GM12875 (cell line): ENCODE measurements at regions not wholly inside any gene's neighbourhood (a gene's known extent, or its start where the extent isn't known, plus 50 kb on each side); places are given as distances from the start of the nearest gene placed in this dataset.
"Not testable (repeated sequence)": the region's sequence is repeated elsewhere in the genome, so short reads cannot be mapped to it uniquely, and the experiment has no call there.

Source experiments
- H3K4me3 ChIP-seq: one replicate; pipeline ENCODE4 v1.5.1; 2011; ENCODE audit warnings: low read depth, low read length, control low read depth
- CTCF ChIP-seq: IDR thresholded peaks from 2 replicates; pipeline ENCODE4 v1.5.1; 2011; ENCODE audit warnings: low read depth, mild to moderate bottlenecking, control low read depth, inconsistent platforms, low read length, moderate library complexity, borderline replicate concordance; ENCODE audit not compliant: insufficient read depth

- no peak for TF ChIP-seq CTCF
- H3K4me3 ChIP-seq = no peak overlapping the region
These were observed 98.0 kb upstream of the CDC42BPA start for GRCh38 chr1:227416156-227416830.

DNA sequence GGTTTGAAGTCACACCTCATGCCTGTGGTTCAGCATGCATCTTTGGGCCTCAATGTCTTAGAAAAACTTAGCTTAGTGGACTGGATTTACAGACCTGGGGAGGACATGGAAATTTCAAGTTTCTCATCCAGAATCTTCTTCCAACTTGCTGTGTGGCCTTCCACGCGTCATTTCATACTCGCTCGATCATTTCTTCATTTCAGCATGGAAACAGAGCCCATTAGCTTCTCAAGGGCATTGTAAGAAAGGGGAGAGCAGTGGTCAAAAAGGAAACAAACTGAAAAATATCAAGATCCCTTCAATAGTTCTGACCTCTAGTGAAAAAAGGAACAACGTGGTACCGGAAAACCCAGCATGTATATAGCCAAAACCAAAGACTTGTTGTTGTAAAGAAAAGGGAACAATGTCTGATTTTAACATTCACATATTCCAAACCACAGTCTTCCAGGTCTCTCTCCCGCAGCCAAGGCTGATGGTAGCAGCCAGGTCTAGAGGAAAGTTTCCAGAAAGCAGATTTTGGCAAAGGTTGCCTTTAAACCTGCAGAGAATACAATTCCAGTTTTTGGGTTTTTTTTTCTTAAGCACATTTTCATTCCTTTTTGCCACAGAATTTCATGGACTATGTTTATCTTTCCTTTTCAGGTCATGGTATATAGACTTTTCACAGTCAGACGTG, 97.0 kb upstream of the CDC42BPA start:
- H3K4me3 ChIP-seq = no peak overlapping the region
- TF ChIP-seq CTCF = no peak

GRCh38 chr1:227411066-227411465, 92.8 kb upstream of the CDC42BPA start:
- no peak for TF ChIP-seq CTCF
- no peak overlapping the region for H3K4me3 ChIP-seq

DNA sequence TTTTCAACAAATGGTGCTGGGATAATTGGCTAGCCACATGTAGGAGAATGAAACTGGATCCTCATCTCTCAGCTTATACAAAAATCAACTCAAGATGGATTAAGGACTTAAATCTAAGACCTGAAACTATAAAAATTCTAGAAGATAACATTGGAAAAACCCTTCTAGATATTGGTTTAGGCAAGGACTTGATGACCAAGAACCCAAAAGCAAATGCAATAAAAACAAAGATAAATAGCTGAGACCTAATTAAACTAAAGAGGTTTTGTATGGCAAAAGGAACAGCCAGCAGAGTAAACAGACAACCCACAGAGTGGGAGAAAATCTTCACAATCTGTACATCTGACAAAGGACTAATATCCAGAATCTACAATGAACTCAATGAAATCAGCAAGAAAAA, 88.0 kb upstream of the CDC42BPA start:
- H3K4me3 ChIP-seq = not testable (repeated sequence)

GRCh38 chr1:227403535-227403934, 85.2 kb upstream of the CDC42BPA start:
- TF ChIP-seq CTCF = no peak
- no peak overlapping the region for H3K4me3 ChIP-seq

DNA sequence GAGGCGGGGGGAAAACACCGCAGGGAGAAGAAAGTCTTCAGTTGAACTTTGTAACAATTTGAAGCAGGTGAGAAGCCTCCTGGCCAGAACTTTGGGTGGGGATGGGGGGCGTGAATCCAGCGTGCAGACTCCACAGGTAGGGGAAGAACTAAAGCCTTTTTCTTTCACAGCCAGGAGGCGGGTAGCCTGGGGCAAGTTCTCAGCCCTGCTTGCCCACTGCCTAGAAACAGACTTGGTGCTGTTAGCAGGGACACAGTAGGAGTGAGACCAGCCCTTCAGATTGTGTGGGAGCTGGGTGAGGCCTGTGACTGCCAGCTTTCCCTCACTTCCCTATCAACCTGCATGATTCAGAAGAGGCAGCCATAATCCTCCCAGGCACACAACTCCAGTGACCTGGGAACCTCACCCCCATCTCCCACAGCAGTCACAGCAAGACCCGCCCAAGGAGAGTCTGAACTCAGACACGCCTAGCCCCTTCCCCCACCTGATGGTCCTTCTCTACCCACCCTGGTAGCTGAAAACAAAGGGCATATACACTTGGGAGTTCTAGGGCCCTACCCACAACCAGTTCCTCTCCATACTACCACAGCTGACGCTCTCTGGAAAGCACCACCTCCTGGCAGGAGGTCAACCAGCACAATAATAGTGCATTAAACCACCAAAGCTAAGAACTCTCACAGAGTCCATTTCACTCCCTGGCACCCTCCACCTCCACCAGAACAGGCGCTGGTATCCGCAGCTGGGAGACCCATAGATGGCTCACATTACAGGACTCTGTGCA, 83.5 kb upstream of the CDC42BPA start:
- TF ChIP-seq CTCF = no peak
- H3K4me3 ChIP-seq = no peak overlapping the region

DNA sequence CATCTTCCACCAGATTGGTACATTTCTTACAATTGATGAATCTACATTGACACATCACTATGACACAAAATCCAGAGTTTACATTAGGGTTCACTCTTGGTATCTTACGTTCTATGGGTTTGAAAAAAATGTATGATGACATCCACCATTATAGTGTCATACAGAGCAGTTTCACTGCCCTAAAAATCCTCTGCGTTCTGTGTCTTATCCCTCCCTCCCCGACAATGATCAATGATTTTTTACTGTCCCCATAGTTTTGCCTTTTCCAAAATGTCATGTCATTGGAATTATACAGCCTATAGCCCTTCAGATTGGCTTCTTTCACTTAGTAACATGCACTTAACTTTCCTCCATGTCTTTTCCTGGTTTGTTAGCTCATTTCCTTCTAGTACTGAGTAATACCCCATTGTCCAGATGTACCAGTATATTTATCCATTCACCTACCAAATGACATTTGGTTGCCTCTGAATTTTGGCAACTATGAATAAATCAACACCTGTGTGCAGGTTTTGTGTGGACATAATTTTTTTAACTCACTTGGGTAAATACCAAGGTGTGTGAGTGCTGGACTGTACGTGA, 80.9 kb upstream of the CDC42BPA start:
- H3K4me3 ChIP-seq = no peak overlapping the region
- TF ChIP-seq CTCF = no peak
